GM21529 (cell line): ENCODE measurements at regions not wholly inside any gene's neighbourhood (a gene's known extent, or its start where the extent isn't known, plus 50 kb on each side); places are given as distances from the start of the nearest gene placed in this dataset.
"Not testable (repeated sequence)": the region's sequence is repeated elsewhere in the genome, so short reads cannot be mapped to it uniquely, and the experiment has no call there.

Experiments used
- ATAC-seq: cut with Tn5 transposase; IDR thresholded peaks from one replicate; pipeline ENCODE4 v1.9.1; 2021; ENCODE audit not compliant: unreplicated experiment

- ATAC-seq: no peak
Observed at GRCh38 chr6:132060591-132060990, 109.4 kb upstream of the CCN2 start.

- no peak for ATAC-seq
Observed at GRCh38 chr6:132058975-132059374, 107.8 kb upstream of the CCN2 start.

- ATAC-seq: no peak
Observed at GRCh38 chr6:132054525-132054924, 103.4 kb upstream of the CCN2 start.

GRCh38 chr6:132053511-132053910 is 102.3 kb upstream of the CCN2 start:
- no peak for ATAC-seq

DNA sequence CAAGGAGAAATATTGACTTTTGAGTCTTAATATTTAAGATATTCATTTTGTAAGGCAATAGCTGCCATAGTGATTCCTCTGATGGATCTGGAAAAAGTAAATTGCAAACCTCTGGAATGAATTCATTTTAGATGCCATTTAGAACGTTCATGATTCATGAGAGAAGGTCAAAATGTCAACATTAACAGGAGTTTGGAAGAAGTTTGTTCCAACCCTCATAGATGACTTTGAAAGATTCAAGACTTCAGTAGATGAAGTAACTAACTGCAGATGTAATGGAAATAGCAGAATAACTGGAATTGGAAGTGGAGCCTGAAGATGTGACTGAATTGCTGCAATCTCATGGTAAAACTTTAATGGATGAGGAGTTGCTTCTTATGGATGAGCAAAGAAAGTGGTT is 100.9 kb upstream of the CCN2 start:
- ATAC-seq: no peak

- ATAC-seq: no peak
Observed at GRCh38 chr6:132045877-132046276, 94.7 kb upstream of the CCN2 start.

DNA sequence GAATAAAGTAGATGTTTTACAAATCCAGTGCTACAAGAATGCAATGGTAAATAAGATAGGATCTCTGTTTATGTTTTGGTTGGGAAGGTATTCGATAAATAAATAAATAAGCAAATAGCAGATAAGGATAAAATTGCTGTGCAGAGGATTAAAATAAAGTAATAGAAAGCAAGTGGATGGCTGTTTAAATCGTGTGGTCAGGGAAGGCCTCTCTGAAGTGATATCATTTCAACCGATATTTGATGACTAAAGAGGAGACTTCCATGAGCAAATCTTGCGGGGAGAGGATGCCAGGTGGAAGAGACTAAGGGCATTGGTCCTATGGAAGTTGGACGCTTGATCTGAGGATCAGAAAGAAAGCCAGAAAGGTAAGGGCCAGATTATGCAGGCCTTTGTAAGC is 92.0 kb upstream of the CCN2 start:
- ATAC-seq: no peak

GRCh38 chr6:132041706-132042105 is 90.5 kb upstream of the CCN2 start:
- ATAC-seq: no peak

- ATAC-seq: no peak
Observed at GRCh38 chr6:132028029-132028428, 76.9 kb upstream of the CCN2 start.

- ATAC-seq: no peak
Observed at GRCh38 chr6:132025468-132025867, 74.3 kb upstream of the CCN2 start.

GRCh38 chr6:132023490-132023889 is 72.3 kb upstream of the CCN2 start:
- no peak for ATAC-seq

- no peak for ATAC-seq
Observed at GRCh38 chr6:132021552-132022375, 70.6 kb upstream of the CCN2 start.

DNA sequence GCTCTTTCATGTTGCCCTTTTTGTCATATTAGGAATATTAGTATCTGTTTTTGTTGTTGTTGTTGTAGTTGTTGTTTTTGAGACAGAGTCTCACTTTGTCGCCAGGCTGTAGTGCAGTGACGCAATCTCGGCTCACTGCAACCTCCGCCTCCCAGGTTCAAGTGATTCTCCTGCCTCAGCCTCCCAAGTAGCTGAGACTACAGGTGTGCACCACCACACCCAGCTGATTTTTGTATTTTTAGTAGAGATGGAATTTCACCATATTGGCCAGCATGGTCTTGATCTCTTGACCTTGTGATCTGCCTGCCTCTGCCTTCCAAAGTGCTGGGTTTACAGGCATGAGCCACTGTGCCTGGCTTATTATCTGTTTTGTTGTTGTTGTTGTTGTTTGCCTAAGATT is 69.7 kb upstream of the CCN2 start:
- not testable (repeated sequence) for ATAC-seq

DNA sequence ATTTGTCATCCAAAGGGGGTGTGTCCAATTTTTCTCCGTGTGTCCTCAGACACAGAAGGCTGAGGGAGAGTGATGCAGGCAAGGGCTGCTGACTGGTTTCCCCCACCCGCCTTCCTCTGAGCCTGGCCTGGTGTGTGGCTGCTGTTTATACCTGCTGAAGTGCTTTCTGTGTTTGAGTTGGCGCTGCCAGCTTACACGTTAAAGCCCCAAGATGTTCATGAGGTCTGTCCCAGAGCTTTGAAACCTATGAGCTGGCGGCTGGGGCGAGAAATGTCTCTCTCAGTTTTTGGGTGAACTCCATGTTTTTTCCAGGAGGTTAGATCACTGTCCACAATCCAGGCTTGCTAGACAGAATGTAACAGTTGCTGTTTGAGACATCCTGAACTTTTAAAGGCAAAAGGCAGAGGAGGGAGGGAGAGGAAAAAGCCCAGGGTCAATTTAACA is 69.0 kb upstream of the CCN2 start:
- no peak for ATAC-seq

DNA sequence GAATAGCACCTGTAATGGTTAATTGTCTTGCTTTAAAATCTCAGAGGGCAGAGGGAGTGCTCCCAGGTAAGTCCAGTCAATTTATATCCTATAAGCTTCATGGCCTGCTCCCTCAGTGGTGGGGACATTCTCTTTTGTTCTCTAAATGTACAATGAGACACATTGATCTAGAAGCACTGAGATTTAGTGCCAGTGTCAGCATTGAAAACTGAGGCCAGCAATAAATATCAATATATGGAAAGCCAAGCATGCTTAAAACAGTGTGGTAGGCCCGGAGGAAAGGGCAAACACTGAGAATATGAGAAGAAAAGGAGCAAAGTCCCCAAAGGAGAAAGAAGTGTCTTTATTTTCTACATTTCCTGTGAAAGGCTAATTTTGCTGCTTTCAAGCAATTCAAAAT is 68.4 kb upstream of the CCN2 start:
- no peak for ATAC-seq

- ATAC-seq: no peak
Observed at GRCh38 chr6:132017942-132018341, 66.8 kb upstream of the CCN2 start.

DNA sequence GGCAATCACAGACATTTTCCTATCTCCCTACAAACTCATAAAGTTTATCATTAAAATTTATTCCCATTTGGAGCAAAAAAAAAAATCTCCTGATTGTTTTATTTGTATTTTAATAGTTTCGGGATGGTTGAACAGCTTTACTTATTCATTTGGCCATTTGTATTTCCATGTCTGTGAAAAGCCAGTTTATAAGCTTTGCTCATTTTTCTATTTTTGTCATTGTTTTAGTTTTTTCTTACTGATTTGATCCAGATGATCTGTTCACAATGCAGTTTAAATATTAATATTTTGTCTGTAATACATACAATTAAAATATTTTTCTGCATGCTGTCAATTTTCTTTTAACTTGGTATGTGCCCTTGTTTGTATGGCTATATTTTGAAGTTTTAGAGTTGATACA is 65.2 kb upstream of the CCN2 start:
- no peak for ATAC-seq

DNA sequence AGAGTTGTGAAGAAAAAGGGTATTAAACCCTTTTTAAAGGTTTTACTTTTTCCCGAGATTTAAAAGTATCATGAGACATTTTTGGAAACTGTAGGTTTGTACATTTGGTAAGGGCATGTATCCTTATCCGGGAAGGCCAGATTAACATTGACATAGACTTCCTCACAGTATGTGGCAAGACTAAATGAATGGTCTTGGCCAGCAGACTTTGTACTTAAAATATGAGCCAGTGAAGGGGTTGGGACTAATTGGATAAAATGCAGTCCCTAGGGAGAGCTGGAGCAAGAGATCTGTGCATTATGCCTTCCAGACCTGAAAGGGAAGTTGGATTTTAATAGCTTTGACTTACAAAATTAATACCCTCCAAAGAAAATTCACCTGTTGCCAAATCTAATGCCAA is 60.4 kb upstream of the CCN2 start:
- no peak for ATAC-seq

- ATAC-seq: no peak
Observed at GRCh38 chr6:132009175-132009574, 58.0 kb upstream of the CCN2 start.

DNA sequence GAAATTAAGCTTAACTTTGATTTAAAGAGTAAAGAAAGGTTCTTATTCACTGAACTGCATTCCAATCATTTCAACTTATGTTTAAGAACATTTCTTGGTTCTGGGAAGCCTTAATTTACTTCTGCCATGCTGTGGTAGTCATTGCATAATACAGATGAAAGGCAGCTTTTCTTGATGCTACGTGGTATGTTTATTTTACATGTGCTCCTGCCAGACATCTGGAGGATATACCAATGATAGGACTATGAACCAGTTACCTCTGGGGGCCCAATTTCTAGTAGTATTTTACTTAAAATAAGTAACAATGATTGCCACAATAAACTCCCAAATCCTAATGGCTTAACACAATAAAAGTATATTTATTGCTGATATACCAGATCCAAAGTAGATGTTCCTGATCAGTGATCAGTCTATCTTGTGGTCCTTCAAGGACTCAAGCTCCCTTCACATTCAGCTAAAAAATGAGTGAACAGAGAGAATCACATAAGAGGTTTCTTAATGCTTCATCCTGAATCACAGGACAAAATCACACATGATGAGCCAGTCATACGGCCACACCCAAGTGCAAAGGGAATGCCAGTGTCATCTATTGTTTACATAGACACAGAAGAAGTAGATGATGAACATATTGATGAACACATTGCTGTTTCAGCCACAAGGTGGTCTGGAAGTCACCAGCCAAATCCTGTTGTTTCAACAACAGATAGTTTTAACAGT is 56.5 kb upstream of the CCN2 start:
- ATAC-seq: no peak

- ATAC-seq: no peak
Observed at GRCh38 chr6:132005178-132005577, 54.0 kb upstream of the CCN2 start.

DNA sequence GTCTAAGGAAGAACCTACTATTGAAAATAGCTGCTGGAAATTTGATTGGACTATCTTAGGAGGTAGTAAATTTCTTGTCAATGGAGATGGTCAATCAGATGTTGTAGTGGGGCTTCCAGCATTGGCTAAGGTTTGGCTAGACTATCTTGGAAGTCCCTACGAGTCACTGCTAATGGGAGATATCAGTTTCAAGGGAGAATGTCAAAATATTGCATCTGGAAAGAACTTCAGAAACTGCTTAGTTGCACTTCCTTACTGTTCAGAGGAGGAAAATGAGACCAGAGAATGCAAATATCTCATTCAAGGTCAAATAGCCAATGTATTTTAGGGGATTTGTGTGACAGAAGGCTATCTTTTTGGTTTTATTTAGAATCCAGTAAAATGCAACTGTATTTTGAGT is 53.5 kb upstream of the CCN2 start:
- ATAC-seq: no peak
